GM19328 (cell line): ENCODE measurements at regions not wholly inside any gene's neighbourhood (a gene's known extent, or its start where the extent isn't known, plus 50 kb on each side); places are given as distances from the start of the nearest gene placed in this dataset.

ENCODE experiments used
- ATAC-seq: cut with Tn5 transposase; IDR thresholded peaks from one replicate; pipeline ENCODE4 v1.9.1; 2021; ENCODE audit warnings: mild to moderate bottlenecking, moderate library complexity; ENCODE audit not compliant: unreplicated experiment

GRCh38 chr11:95586155-95586554 is 203.4 kb downstream of the FAM76B start:
- ATAC-seq, result no peak

GRCh38 chr11:95585752-95586077 is 203.9 kb downstream of the FAM76B start:
- no peak for ATAC-seq

- no peak for ATAC-seq
Observed at GRCh38 chr11:95585069-95585751, 204.4 kb downstream of the FAM76B start.

GRCh38 chr11:95584589-95584988 is 205.0 kb downstream of the FAM76B start:
- peak; percentile 69 for ATAC-seq

GRCh38 chr11:95584180-95584579 is 205.4 kb downstream of the FAM76B start:
- peak; percentile 13 for ATAC-seq

- no peak for ATAC-seq
Observed at GRCh38 chr11:95577716-95578460, 211.7 kb downstream of the FAM76B start.

- no peak for ATAC-seq
Observed at GRCh38 chr11:95576146-95576845, 213.3 kb downstream of the FAM76B start.

GRCh38 chr11:95575517-95575916 is 214.1 kb downstream of the FAM76B start:
- ATAC-seq, result no peak

GRCh38 chr11:95571718-95572260 is 217.8 kb downstream of the FAM76B start:
- ATAC-seq, result no peak

- ATAC-seq, result no peak
Observed at GRCh38 chr11:95570845-95571244, 218.7 kb downstream of the FAM76B start.

- no peak for ATAC-seq
Observed at GRCh38 chr11:95569207-95569606, 220.4 kb downstream of the FAM76B start.

GRCh38 chr11:95568281-95568680 is 221.3 kb downstream of the FAM76B start:
- ATAC-seq, result no peak

- no peak for ATAC-seq
Observed at GRCh38 chr11:95567685-95568084, 221.9 kb downstream of the FAM76B start.

GRCh38 chr11:95566211-95566610 is 223.4 kb downstream of the FAM76B start:
- ATAC-seq, result no peak

- ATAC-seq, result no peak
Observed at GRCh38 chr11:95565724-95566141, 223.8 kb downstream of the FAM76B start.

GRCh38 chr11:95563859-95564258 is 225.7 kb downstream of the FAM76B start:
- no peak for ATAC-seq

- no peak for ATAC-seq
Observed at GRCh38 chr11:95563173-95563572, 226.4 kb downstream of the FAM76B start.

GRCh38 chr11:95562196-95562921 is 227.2 kb downstream of the FAM76B start:
- ATAC-seq, result no peak

- ATAC-seq, result no peak
Observed at GRCh38 chr11:95559899-95560298, 229.7 kb downstream of the FAM76B start.

- ATAC-seq, result no peak
Observed at GRCh38 chr11:95557376-95557775, 232.2 kb downstream of the FAM76B start.
